ENCODE measurements at regions not wholly inside any gene's neighbourhood (a gene's known extent, or its start where the extent isn't known, plus 50 kb on each side); places are given as distances from the start of the nearest gene placed in this dataset.

DNA sequence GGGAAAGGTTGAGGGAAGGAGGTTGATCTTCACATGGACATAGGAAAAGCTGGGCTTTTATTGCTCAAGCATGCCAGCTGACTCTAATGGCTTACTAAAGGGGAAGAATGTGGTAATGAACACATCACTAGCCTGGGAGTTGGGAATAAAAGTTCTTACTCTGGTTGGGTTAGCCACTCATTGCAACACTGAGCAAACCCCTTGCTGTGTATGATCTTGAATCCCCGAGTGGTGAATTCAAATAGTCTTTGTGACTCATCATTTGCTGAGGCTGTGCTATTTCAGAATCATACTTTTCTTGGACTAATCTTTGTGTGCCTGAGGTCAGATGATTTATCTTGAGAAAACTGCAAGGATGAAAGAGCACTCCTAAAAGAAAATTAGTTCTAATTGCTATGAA, 304.1 kb upstream of the ANO5 start:
- TF ChIP-seq, protein P1, sequence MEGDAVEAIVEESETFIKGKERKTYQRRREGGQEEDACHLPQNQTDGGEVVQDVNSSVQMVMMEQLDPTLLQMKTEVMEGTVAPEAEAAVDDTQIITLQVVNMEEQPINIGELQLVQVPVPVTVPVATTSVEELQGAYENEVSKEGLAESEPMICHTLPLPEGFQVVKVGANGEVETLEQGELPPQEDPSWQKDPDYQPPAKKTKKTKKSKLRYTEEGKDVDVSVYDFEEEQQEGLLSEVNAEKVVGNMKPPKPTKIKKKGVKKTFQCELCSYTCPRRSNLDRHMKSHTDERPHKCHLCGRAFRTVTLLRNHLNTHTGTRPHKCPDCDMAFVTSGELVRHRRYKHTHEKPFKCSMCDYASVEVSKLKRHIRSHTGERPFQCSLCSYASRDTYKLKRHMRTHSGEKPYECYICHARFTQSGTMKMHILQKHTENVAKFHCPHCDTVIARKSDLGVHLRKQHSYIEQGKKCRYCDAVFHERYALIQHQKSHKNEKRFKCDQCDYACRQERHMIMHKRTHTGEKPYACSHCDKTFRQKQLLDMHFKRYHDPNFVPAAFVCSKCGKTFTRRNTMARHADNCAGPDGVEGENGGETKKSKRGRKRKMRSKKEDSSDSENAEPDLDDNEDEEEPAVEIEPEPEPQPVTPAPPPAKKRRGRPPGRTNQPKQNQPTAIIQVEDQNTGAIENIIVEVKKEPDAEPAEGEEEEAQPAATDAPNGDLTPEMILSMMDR (IDR thresholded peaks at IDR 0.05; ENCODE audit: extremely low read depth in 1 of 2, insufficient read depth in 1 of 2, low read depth in 1 of 2, low read length in 2 of 2): no peak
- TF ChIP-seq POLR2AphosphoS5 (IDR thresholded peaks at IDR 0.05; ENCODE audit: insufficient read depth, low read depth, low read length): no peak

All from endothelial cell of umbilical vein (primary cell).